GM18499 (cell line): ENCODE measurements at regions not wholly inside any gene's neighbourhood (a gene's known extent, or its start where the extent isn't known, plus 50 kb on each side); places are given as distances from the start of the nearest gene placed in this dataset.

ENCODE experiments used
- ATAC-seq: cut with Tn5 transposase; IDR thresholded peaks from one replicate; pipeline ENCODE4 v1.9.1; 2021; ENCODE audit warnings: moderate number of reproducible peaks; ENCODE audit not compliant: insufficient read depth, unreplicated experiment

GRCh38 chr3:72012363-72012762 lies 227.4 kb upstream of the PROK2 start:
- no peak for ATAC-seq

DNA sequence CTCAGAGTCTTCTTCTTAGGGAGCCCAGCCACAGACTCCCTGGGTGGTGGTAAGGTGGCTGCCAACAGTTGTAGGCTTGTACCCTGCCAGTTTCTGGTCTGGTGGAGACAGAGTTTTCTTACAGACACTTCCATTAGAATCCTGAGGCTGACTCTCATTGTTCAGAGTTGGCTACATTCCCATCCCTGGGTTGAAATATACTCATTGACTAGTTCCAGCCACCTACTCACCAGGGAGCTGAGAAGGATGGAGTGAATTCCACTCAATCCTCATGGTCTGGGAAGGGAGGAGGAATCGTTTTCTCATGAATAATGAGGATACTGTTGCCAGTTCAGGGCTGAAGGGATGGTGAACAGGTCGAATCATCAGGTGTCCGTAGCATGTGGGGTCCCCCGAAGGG lies 226.5 kb upstream of the PROK2 start:
- no peak for ATAC-seq

- ATAC-seq, result no peak
Measured at GRCh38 chr3:72009851-72010443, 225.0 kb upstream of the PROK2 start.

- ATAC-seq, result no peak
Measured at GRCh38 chr3:72008226-72008996, 223.5 kb upstream of the PROK2 start.

- ATAC-seq, result no peak
Measured at GRCh38 chr3:72006631-72007556, 221.9 kb upstream of the PROK2 start.

GRCh38 chr3:72004749-72005292 lies 219.9 kb upstream of the PROK2 start:
- ATAC-seq, result no peak

DNA sequence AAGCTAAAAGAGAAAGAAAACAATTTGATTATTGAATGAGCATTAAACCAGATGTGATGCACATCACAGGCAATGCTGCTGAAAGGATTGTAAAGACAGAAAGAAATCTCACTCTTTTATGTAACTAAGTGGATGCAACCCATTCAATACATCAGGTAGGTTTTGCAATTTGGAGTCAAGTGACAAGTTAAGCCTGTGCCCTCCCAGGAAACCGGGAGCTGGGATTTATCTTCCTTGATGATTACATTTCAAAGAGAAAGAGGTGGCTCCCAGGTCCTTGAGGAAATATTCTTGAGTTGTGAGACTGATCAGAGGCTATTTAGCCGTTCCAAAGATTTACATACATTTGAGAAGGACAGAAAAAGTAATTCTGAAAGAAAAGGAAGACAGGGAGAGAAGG lies 219.0 kb upstream of the PROK2 start:
- no peak for ATAC-seq

DNA sequence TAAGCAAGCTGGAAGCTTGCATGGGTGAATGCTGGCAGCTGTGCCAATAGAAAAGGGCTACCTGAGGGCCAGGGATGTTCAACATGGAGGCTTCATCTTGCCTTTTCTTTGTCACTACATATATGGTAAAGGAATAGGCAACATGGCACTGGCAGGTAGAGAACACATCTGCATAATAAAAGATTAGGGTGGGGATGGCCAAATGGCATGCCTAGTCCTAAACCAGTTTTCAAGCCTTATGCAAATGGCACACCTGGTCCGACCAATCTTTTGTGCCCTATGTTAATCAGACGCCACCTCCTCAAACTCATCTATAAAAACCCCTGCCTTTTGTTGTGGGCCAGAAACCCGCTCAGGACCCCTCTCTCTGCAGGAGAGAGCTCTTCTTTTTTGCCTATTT lies 216.8 kb upstream of the PROK2 start:
- ATAC-seq, result no peak

- ATAC-seq, result no peak
Measured at GRCh38 chr3:71998995-71999673, 214.2 kb upstream of the PROK2 start.

DNA sequence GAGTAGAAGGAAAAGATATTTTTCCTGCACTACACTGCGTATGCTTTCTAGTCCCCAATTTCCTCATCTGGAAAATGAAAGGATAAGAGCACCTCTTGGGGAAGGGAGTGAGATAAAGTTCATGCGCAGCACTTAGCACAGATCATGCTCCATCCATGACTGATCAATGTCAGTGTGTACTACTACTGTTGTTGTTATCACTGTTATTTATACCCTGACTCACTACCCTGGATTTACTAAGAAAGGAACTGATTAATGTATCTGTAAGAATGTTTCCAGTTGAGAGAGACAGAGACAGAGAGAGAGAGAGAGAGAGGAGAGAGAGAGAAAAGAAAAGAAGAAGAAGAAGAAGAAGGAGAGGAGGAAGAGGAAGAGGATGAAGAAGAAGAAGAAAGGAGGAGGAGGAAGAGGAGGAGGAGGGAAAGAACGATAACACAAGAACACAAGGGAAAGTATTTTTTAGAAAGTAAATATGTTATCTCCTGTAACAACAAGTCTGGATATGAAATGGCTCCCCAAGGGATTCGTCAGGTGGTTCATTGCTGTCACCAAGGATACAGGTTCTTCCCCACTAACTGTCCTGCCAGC lies 212.2 kb upstream of the PROK2 start:
- no peak for ATAC-seq

GRCh38 chr3:71994906-71995305 lies 210.0 kb upstream of the PROK2 start:
- ATAC-seq, result no peak

GRCh38 chr3:71994203-71994602 lies 209.3 kb upstream of the PROK2 start:
- no peak for ATAC-seq

DNA sequence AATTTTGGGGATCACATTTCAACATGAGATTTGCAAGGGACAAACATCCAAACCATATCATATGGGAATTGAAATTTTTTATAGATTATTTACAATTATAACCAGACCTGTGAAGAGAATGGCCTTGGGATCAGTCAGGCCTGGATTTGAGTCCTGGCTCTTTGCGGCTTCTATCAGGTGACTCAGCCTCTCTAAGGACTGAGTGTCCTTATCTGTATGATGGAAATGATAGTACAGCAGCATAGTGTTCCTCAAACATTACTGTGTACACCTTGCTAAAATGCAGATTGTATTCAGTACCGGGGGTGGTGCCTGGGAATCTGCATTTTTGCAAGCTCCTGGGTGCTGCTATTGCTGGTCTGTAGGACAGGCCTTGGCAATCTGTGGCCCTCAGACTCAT lies 206.7 kb upstream of the PROK2 start:
- no peak for ATAC-seq

DNA sequence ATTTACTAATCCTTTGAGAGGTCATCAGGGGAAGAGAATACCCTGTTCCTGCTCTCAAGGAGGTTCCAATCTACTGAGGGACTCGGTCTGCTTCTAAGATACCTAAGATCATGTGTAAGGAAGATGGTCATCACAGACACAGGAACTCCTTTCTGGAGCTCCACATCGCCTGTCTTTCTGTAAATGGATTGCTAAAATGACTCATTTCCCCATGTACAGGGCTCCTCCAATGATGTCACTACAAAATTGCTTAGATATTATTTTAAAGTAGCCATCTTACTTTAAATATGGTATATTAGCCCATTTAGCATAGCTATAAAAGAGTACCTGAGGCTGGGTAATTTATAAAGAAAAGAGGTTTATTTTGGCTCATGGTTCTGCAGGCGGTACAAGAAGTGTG lies 206.1 kb upstream of the PROK2 start:
- ATAC-seq, result no peak

DNA sequence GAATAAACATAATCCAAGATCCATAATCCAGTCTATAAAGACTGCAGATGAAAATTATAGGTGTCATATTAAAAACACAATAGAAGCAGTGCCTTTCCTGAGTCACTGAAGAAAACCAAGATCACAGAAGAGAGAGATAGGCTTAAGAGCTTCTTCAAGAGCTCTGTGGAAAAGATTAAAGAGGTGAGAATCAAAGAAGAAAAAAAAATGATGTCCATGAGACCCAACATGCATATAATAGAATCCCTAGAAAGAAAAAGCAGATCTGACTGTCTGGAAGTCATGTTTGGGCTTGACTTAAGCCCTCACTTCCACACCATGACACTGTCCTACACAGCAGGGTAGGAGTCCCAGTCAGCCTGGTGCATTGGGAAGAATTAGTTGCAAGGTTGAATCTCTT lies 205.6 kb upstream of the PROK2 start:
- no peak for ATAC-seq

DNA sequence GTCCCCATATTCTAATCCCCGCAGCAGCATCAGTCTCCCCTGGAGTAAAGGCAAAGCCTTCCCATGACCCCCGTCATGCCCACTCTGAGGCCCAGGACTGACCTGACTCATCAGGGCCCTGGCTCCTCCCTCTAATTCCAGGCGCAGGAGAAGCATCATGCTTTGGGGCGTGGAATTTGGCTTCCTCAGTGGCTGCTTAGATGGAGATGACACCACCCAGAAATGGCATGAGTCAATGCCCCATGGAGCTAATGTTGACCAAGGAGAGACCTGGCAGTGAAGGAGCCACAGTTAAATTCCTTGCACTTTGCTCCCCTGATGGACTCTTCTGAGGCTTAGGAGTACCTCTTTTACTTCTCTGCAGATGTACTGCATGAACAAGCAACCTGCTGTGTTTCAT lies 204.2 kb upstream of the PROK2 start:
- ATAC-seq, result no peak

DNA sequence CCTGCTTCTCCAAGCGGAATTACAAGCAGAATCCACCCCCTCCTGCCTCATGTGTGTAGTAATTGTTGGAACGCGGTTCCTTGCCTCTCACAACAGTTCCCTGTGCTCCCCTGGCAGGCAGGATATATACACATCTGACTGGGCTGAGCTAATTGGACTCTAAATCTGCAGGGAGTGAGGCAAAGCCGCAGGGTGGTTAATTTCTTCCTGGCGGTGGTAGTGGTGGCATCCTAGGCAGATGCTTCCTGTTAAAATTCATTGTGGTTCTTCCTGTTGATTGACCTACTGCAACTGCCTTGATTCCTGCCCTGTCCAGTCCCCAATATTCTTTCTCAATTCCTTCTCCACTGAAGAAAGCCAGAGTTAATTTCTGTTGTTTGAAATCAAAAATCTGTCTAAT lies 202.9 kb upstream of the PROK2 start:
- ATAC-seq, result no peak

- no peak for ATAC-seq
Measured at GRCh38 chr3:71987089-71987735, 202.3 kb upstream of the PROK2 start.

GRCh38 chr3:71986606-71987005 lies 201.7 kb upstream of the PROK2 start:
- no peak for ATAC-seq
